SU-DHL-6 (cell line): ENCODE measurements at regions not wholly inside any gene's neighbourhood (a gene's known extent, or its start where the extent isn't known, plus 50 kb on each side); places are given as distances from the start of the nearest gene placed in this dataset.
A peak's percentile ranks its signal among the peaks of the same experiment; 100 is the strongest.

Source experiments
- H2AFZ ChIP-seq: fragments of 200-600 bp; sonication (generic); 2 replicates; pipeline ENCODE4 v1.6.1; 2014; ENCODE audit warnings: low read depth, mild to moderate bottlenecking, moderate library complexity, mixed read lengths, antibody characterized with exemption, low read length; ENCODE audit not compliant: severe bottlenecking
- H3F3A ChIP-seq: fragments of 200-600 bp; shearing (Covaris generic); 2 replicates; pipeline ENCODE4 v1.6.0; 2016; ENCODE audit warnings: antibody characterized with exemption, mild to moderate bottlenecking; ENCODE audit not compliant: insufficient read depth
- H3K27ac ChIP-seq: fragments of 200-600 bp; sonication (generic); 2 replicates; pipeline ENCODE4 v1.5.1; 2016; ENCODE audit warnings: low read depth, mild to moderate bottlenecking, low read length, moderate library complexity, mixed read lengths
- H3K27me3 ChIP-seq: fragments of 200-600 bp; sonication (generic), shearing (Covaris generic); 2 replicates; pipeline ENCODE4 v1.6.0; 2014; ENCODE audit warnings: mild to moderate bottlenecking, low read length
- H3K36me3 ChIP-seq: fragments of 200-600 bp; sonication (generic); 2 replicates; pipeline ENCODE4 v1.6.1; 2014; ENCODE audit warnings: mild to moderate bottlenecking, low read length, mixed read lengths
- H3K4me2 ChIP-seq: fragments of 300-600, 200-600 bp; shearing (Covaris generic), sonication (generic); 2 replicates; pipeline ENCODE4 v1.6.0; 2014; ENCODE audit warnings: low read length, low read depth, mild to moderate bottlenecking; ENCODE audit not compliant: poor library complexity, severe bottlenecking
- H3K4me3 ChIP-seq: fragments of 200-600 bp; sonication (generic); 2 replicates; pipeline ENCODE4 v1.5.1; 2014; ENCODE audit warnings: antibody characterized with exemption, low read length, mild to moderate bottlenecking, mixed read lengths; ENCODE audit not compliant: insufficient read depth, poor library complexity, severe bottlenecking
- H3K79me2 ChIP-seq: fragments of 200-600 bp; sonication (generic); 2 replicates; pipeline ENCODE4 v1.6.1; 2014; ENCODE audit warnings: mild to moderate bottlenecking, low read length, moderate library complexity; ENCODE audit not compliant: insufficient read depth
- H3K9ac ChIP-seq: fragments of 200-600 bp; sonication (generic); 2 replicates; pipeline ENCODE4 v1.7.0; 2014; ENCODE audit warnings: mild to moderate bottlenecking, low read length
- H3K9me2 ChIP-seq: fragments of 200-600 bp; sonication (generic); replicated peaks from 2 replicates; pipeline ENCODE4 v1.6.1; 2014; ENCODE audit warnings: low read length; ENCODE audit not compliant: insufficient read depth
- H3K9me3 ChIP-seq: fragments of 200-600 bp; sonication (generic); 2 replicates; pipeline ENCODE4 v1.6.1; 2014; ENCODE audit warnings: low read length, mixed read lengths; ENCODE audit not compliant: insufficient read depth
- H4K20me1 ChIP-seq: fragments of 200-600 bp; sonication (generic); 2 replicates; pipeline ENCODE4 v1.6.1; 2014; ENCODE audit warnings: low read depth, mild to moderate bottlenecking, antibody characterized with exemption, low read length, moderate library complexity, mixed read lengths
- CTCF ChIP-seq: fragments of 200-600 bp; sonication (generic); IDR thresholded peaks from one replicate; pipeline ENCODE4 v1.5.1; 2017; ENCODE audit warnings: antibody characterized with exemption, mild to moderate bottlenecking, low read length, moderate library complexity; ENCODE audit not compliant: insufficient read depth, poor library complexity, severe bottlenecking
- EZH2phosphoT487 ChIP-seq: fragments of 200-600 bp; sonication (generic), shearing (Covaris generic); conservative IDR thresholded peaks from 2 replicates; pipeline ENCODE4 v1.6.1; 2018; ENCODE audit warnings: mild to moderate bottlenecking, antibody characterized with exemption, low read length, moderate library complexity, mixed read lengths

- Histone ChIP-seq H3K9ac (no peak overlapping the region), H3K36me3 (no peaks in the 10 kb centered on the region), H3F3A (no peaks in the 10 kb centered on the region), H3K9me2 (no peaks in the 10 kb centered on the region), H3K4me2 (no peak overlapping the region), H3K27me3 (no peaks in the 10 kb centered on the region), H3K9me3 (peaks cover 12% of the 10 kb centered on the region; the same call in 1 of the 2 replicates), H3K79me2 (no peaks in the 10 kb centered on the region), H2AFZ (no peak overlapping the region), H4K20me1 (no peaks in the 10 kb centered on the region), H3K27ac (no peak overlapping the region), H3K4me3 (no peak overlapping the region)
- TF ChIP-seq CTCF = no peak
- TF ChIP-seq EZH2phosphoT487 = no peak
Measured at GRCh38 chr1:195475568-195475967, 1132.7 kb downstream of the KCNT2 start.

- no peaks in the 10 kb centered on the region for H3K9me2 ChIP-seq
- H3K36me3 ChIP-seq = no peaks in the 10 kb centered on the region
- H3K9ac ChIP-seq = no peak overlapping the region
- TF ChIP-seq CTCF = no peak
- TF ChIP-seq EZH2phosphoT487 = no peak
- no peak overlapping the region for H3K4me3 ChIP-seq
- no peaks in the 10 kb centered on the region for H3F3A ChIP-seq
- H3K4me2 ChIP-seq = no peak overlapping the region
- peaks cover 12% of the 10 kb centered on the region; the same call in 1 of the 2 replicates for H3K9me3 ChIP-seq
- H3K27ac ChIP-seq = no peak overlapping the region
- no peaks in the 10 kb centered on the region for H4K20me1 ChIP-seq
- no peaks in the 10 kb centered on the region for H3K27me3 ChIP-seq
- H3K79me2 ChIP-seq = no peaks in the 10 kb centered on the region
- peak overlapping the region; percentile 72 for H2AFZ ChIP-seq
Measured at GRCh38 chr1:195472291-195472690, 1135.9 kb downstream of the KCNT2 start.

GRCh38 chr1:195466639-195467038, 1141.6 kb downstream of the KCNT2 start:
- no peaks in the 10 kb centered on the region for H3K27me3 ChIP-seq
- no peak overlapping the region for H3K4me2 ChIP-seq
- no peaks in the 10 kb centered on the region for H3F3A ChIP-seq
- H3K4me3 ChIP-seq = no peak overlapping the region
- H4K20me1 ChIP-seq = no peaks in the 10 kb centered on the region
- no peak overlapping the region for H3K9ac ChIP-seq
- no peaks in the 10 kb centered on the region for H3K9me2 ChIP-seq
- peak overlapping the region; percentile 27 for H2AFZ ChIP-seq
- H3K27ac ChIP-seq = no peak overlapping the region
- H3K9me3 ChIP-seq = no peaks in the 10 kb centered on the region
- no peak for TF ChIP-seq EZH2phosphoT487
- TF ChIP-seq CTCF = no peak
- H3K36me3 ChIP-seq = no peaks in the 10 kb centered on the region
- no peaks in the 10 kb centered on the region for H3K79me2 ChIP-seq
